Heart left ventricle (tissue), 16 donors: ENCODE measurements at regions not wholly inside any gene's neighbourhood (a gene's known extent, or its start where the extent isn't known, plus 50 kb on each side); places are given as distances from the start of the nearest gene placed in this dataset.

Experiments used
- ATAC-seq, 4 donors: fragments of 200-7000 bp; cut with Tn5 transposase; one replicate each; pipeline ENCODE4 v1.9.1; 2020 to 2022; ENCODE audit warnings: moderate library complexity in 4 of 4, mild to moderate bottlenecking in 3 of 4, moderate number of reproducible peaks in 1 of 4
- DNase-seq, 5 donors: peaks; one replicate each; pipeline ENCODE4 v3.0.0-alpha.2; 2020
- H3K27ac ChIP-seq, 12 donors: fragments of 200-600 bp; sonication (generic) in 4 of 12; one replicate each; pipeline versions ENCODE4 v1.5.0 to v1.8.0; 2016 to 2022; ENCODE audit warnings: mild to moderate bottlenecking in 2 of 12
- H3K27me3 ChIP-seq, 9 donors: fragments of 200-600 bp; sonication (generic) in 2 of 9; one replicate each; pipeline versions ENCODE4 v1.5.1 to v1.8.0; 2016 to 2022; ENCODE audit warnings: mild to moderate bottlenecking in 3 of 9
- H3K36me3 ChIP-seq, 9 donors: fragments of 200-600 bp; sonication (generic) in 2 of 9; one replicate each; pipeline versions ENCODE4 v1.5.0 to v1.8.0; 2018 to 2022; ENCODE audit warnings: mild to moderate bottlenecking in 2 of 9
- H3K4me1 ChIP-seq, 12 donors: fragments of 200-600 bp; sonication (generic) in 4 of 12; one replicate each; pipeline versions ENCODE4 v1.5.0 to v1.8.0; 2016 to 2022; ENCODE audit warnings: mild to moderate bottlenecking in 3 of 12
- H3K4me3 ChIP-seq, 12 donors: fragments of 200-600 bp; sonication (generic) in 4 of 12; one replicate each; pipeline versions ENCODE4 v1.5.0 to v1.8.0; 2017 to 2022; ENCODE audit warnings: mild to moderate bottlenecking in 9 of 12, moderate library complexity in 4 of 12
- H3K9me3 ChIP-seq, 12 donors: fragments of 200-600 bp; sonication (generic) in 4 of 12; one replicate each; pipeline versions ENCODE4 v1.5.0 to v1.8.0; 2016 to 2022; ENCODE audit warnings: mild to moderate bottlenecking in 1 of 12
- CTCF ChIP-seq, 12 donors: fragments of 200-600 bp; sonication (generic) in 4 of 12; IDR thresholded peaks; one replicate each; pipeline versions ENCODE4 v1.5.0 to v1.8.0; 2018 to 2022; ENCODE audit warnings: antibody characterized with exemption in 12 of 12, mild to moderate bottlenecking in 5 of 12
- POLR2A ChIP-seq, 2 donors: fragments of 450-650 bp; IDR thresholded peaks; one replicate each; pipeline ENCODE4 v1.6.1; 2017; ENCODE audit warnings: antibody characterized with exemption in 2 of 2, mild to moderate bottlenecking in 2 of 2, moderate library complexity in 2 of 2
- WGBS, 4 donors: extraction: QIAGEN DNeasy Blood & Tissue Kit in 2 of 4; methylation state at CpG; one replicate each; pipeline versions ENCODE4 v1.1.5 to v1.1.7; 2013 to 2018; 5-methylcytosine and 5-hydroxymethylcytosine counted together
- intact Hi-C, 10 donors: fragments of 100-400 bp; cut with DNase I; formaldehyde crosslinking; loops; one replicate each; pipeline versions ENCODE4 v1.11.1 to v1.14.2; 2022
- donor health status: ischemic (EF 13 %, LVEDD 7.1; RV severe dilation, severe dysfunction).
- donor health status: healthy with polysubstance abuse.
- donor health status: DM: no; HTN: yes; CAD: no.
- donor health status: DM: no; HTN: no; CAD: no.
- donor health status: ischemic (EF 25% LVEDD 6.9; RV normal size, moderate dysfunction).
- donor health status: ischemic (EF 25% LVEDD 5.7; RV mildly dilated, moderate dysfunction).
- donor health status: healthy.
- donor health status: DM: yes; HTN: yes; CAD: no.
- donor health status: ischemic (EF 35%, LVEDD 5.7; RV mildly dilated, moderate dysfunction).
- donor health status: nonischemic (EF 11% LVEDD 7.7; RV severe dilation, severe dysfunction).
- donor health status: DM: yes; HTN: yes; CAD: no.
- donor health status: PGD.
- donor health status: ischemic (EF 29% LVEDD 5.4; RV normal size, mild dysfunction).
- donor health status: nonischemic (EF 23%, LVEDD 6.1; RV moderate dilation, normal function).

- no peaks in the 10 kb centered on the region for H3K4me1 ChIP-seq
- H3K9me3 ChIP-seq = no peaks in the 10 kb centered on the region
- no peaks in the 10 kb centered on the region for H3K36me3 ChIP-seq
- no peak overlapping the region for H3K4me3 ChIP-seq
- TF ChIP-seq POLR2A (IDR thresholded peaks at IDR 0.05) = no peak
- no peak for TF ChIP-seq CTCF (IDR thresholded peaks at IDR 0.05)
- DNase-seq (no peak), ATAC-seq (no peak)
- no peaks in the 10 kb centered on the region for H3K27me3 ChIP-seq
- no peak overlapping the region for H3K27ac ChIP-seq
- WGBS, 4 donors = 0 to 94% (median 62%) methylated on average over 1 of the region's 1 CpG
- intact Hi-C loops = no loop called here
Measured at GRCh38 chr5:122715095-122715494, 59.8 kb upstream of the SNX2 start.

GRCh38 chr5:122718611-122719010 lies 56.3 kb upstream of the SNX2 start:
- TF ChIP-seq CTCF (IDR thresholded peaks at IDR 0.05) (no peak), POLR2A (IDR thresholded peaks at IDR 0.05) (no peak)
- Histone ChIP-seq H3K9me3 (no peaks in the 10 kb centered on the region), H3K4me1 (peaks cover 0 to 5% (median 0%) of the 10 kb centered on the region in 12 donors), H3K4me3 (no peak overlapping the region), H3K36me3 (no peaks in the 10 kb centered on the region), H3K27me3 (no peaks in the 10 kb centered on the region), H3K27ac (no peak overlapping the region)
- intact Hi-C loops = no loop called here
- DNase-seq (no peak), ATAC-seq (no peak)

- DNase-seq = no peak
- no peak for TF ChIP-seq CTCF (IDR thresholded peaks at IDR 0.05)
- no peak for TF ChIP-seq POLR2A (IDR thresholded peaks at IDR 0.05)
- H3K9me3 ChIP-seq = no peaks in the 10 kb centered on the region
- no peak for ATAC-seq
- intact Hi-C loops = no loop called here
- no peaks in the 10 kb centered on the region for H3K36me3 ChIP-seq
- WGBS, 4 donors = 93 to 96% (median 95%) methylated on average over 3 of the region's 3 CpGs
- peaks cover 0 to 5% (median 0%) of the 10 kb centered on the region in 9 donors for H3K27me3 ChIP-seq
- H3K27ac ChIP-seq = no peak overlapping the region
- peaks cover 0 to 14% (median 0%) of the 10 kb centered on the region in 12 donors for H3K4me1 ChIP-seq
- no peak overlapping the region for H3K4me3 ChIP-seq
Measured at GRCh38 chr5:122719991-122720746, 54.7 kb upstream of the SNX2 start.

GRCh38 chr5:122721127-122721526 lies 53.8 kb upstream of the SNX2 start:
- no peak for TF ChIP-seq CTCF (IDR thresholded peaks at IDR 0.05)
- TF ChIP-seq POLR2A (IDR thresholded peaks at IDR 0.05) = no peak
- no peak for ATAC-seq
- H3K4me1 ChIP-seq = peaks cover 0 to 14% (median 0%) of the 10 kb centered on the region in 12 donors
- no peak for DNase-seq
- 66 to 83% (median 77%) methylated on average over 3 of the region's 3 CpGs for WGBS, 4 donors
- intact Hi-C loops = no loop called here
- H3K4me3 ChIP-seq = no peak overlapping the region
- peaks cover 0 to 5% (median 0%) of the 10 kb centered on the region in 9 donors for H3K27me3 ChIP-seq
- H3K9me3 ChIP-seq = no peaks in the 10 kb centered on the region
- no peaks in the 10 kb centered on the region for H3K36me3 ChIP-seq
- H3K27ac ChIP-seq = no peak overlapping the region
